ENCODE measurements at regions not wholly inside any gene's neighbourhood (a gene's known extent, or its start where the extent isn't known, plus 50 kb on each side); places are given as distances from the start of the nearest gene placed in this dataset.
A peak's percentile ranks its signal among the peaks of the same experiment; 100 is the strongest.

DNA sequence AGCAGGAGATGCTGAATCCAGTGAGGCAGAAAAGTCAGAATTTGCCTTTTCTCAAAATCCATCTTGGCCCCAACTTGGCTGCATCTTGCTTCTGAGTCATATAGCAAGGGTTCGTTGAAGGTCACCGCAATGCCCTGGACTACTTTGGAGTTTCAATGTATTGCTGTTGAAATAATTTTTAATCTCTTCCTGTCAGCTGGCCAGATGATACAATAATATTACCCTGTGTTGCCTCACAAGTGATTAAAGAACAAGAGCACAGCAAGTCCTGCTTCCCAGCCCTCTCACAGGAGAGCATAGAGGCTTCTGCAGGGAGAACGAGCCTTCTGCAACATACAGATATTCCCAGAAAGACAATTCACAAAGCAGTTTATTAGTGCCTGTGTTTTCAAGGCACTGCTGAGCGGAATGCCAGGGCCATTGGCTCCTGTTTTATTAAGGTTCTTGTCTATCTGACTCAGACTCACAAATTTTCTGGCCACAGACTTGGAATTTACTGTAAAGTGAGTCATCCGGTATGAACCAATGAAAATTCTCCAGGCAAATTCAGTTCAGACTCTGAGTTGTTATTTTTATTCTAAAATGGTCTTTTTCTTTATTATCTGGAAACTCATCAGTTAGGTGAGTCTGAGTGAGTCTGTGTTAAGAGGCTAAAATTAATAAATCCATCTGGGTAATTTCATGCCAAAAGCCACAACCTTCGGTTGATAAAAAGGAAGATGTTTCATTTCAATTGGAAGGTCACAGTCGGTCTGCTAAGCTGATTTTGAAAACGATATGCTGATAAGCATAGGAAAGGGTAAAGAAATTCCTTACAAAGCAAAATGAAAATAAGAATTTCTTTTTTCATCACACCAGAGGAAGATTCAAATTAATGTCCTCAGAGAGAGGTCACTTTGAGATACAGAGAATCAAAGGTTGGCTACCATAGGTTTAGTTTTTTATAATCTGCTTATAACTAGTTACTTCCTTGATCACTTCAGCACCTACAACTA, 289.4 kb upstream of the STXBP5 start:
- Histone ChIP-seq H3K27me3 (no peaks in the 10 kb centered on the region), H3K4me3 (peak overlapping the region; percentile 8), H3K27ac (peak overlapping the region; percentile 15 to 71), H3K4me1 (ENCODE audit: insufficient read depth) (peaks cover 4% of the 10 kb centered on the region), H3K9me3 (no peaks in the 10 kb centered on the region), H3K36me3 (no peaks in the 10 kb centered on the region)
- intact Hi-C loops (cut with DNase I): no loop called here
- WGBS, 3 donors: 9 to 21% (median 16%) methylated on average over 8 of the region's 8 CpGs
- no peak for TF ChIP-seq EP300 (IDR thresholded peaks at IDR 0.05)
- TF ChIP-seq, protein P1, sequence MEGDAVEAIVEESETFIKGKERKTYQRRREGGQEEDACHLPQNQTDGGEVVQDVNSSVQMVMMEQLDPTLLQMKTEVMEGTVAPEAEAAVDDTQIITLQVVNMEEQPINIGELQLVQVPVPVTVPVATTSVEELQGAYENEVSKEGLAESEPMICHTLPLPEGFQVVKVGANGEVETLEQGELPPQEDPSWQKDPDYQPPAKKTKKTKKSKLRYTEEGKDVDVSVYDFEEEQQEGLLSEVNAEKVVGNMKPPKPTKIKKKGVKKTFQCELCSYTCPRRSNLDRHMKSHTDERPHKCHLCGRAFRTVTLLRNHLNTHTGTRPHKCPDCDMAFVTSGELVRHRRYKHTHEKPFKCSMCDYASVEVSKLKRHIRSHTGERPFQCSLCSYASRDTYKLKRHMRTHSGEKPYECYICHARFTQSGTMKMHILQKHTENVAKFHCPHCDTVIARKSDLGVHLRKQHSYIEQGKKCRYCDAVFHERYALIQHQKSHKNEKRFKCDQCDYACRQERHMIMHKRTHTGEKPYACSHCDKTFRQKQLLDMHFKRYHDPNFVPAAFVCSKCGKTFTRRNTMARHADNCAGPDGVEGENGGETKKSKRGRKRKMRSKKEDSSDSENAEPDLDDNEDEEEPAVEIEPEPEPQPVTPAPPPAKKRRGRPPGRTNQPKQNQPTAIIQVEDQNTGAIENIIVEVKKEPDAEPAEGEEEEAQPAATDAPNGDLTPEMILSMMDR (IDR thresholded peaks at IDR 0.05): no peak
- TF ChIP-seq POLR2A (IDR thresholded peaks at IDR 0.05): no peak
- DNase-seq: peak; percentile 21 to 57 (median 45)

DNA sequence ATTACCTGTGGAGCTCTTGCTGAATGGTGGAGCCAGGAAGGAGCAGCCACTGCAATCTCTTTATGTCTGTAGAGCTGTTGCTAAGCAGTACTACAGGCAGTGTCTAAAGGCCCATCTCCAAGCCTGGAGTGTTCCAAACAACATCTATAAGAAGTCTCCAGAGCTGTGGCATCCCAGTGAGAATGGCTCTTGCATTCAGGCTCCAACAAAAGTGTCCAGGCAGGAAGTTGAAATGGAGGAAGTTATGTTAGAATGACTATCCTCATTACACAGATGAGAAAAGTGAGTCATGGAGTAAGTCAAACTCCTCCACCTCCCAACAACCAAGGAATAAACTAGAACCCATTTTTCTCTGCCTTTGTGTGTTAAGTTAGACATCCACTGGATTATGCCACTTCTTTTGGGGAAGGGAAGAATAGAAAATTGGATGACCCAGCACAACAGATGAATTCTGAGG, 288.5 kb upstream of the STXBP5 start:
- Histone ChIP-seq H3K4me3 (no peak overlapping the region), H3K27me3 (no peaks in the 10 kb centered on the region), H3K27ac (peak overlapping the region in 1 of 2 donors; percentile 71), H3K36me3 (no peaks in the 10 kb centered on the region), H3K4me1 (ENCODE audit: insufficient read depth) (peaks cover 4% of the 10 kb centered on the region), H3K9me3 (no peaks in the 10 kb centered on the region)
- intact Hi-C loops (cut with DNase I): no loop called here
- DNase-seq: no peak
- TF ChIP-seq EP300 (IDR thresholded peaks at IDR 0.05): no peak
- TF ChIP-seq, protein P1 (IDR thresholded peaks at IDR 0.05): no peak
- TF ChIP-seq POLR2A (IDR thresholded peaks at IDR 0.05): no peak

DNA sequence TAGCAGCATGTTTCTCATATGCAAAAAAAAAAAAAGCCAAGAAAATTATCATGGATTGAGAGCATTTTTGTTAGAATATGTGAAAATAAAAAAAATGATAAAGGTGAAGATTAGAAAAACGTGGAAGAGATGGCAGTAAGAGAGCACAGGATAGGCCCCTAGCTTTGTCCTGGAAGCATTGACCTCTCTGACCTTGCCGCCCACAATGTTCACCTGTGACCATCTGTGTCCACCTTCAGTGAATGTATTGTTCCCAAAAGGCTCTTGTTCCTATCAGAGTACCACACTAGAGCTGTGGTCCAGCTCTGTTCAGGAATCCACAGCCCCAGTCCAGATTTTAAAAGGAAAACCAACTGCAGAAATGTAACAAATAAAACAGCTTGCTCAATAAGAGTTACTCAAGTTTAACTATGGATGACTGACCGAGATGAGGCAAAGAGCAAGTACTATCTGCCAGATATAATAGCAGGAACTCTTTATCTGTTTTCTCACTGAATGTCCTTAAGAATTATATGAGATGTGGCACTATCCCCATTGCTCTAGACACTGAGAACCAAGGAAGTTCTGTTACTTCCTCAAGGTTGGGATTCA, 287.7 kb upstream of the STXBP5 start:
- no peak overlapping the region for H3K27ac ChIP-seq
- H3K4me3 ChIP-seq: no peak overlapping the region
- peaks cover 4% of the 10 kb centered on the region for H3K4me1 ChIP-seq (ENCODE audit: insufficient read depth)
- 78 to 88% (median 82%) methylated on average over 3 of the region's 3 CpGs for WGBS, 3 donors
- H3K9me3 ChIP-seq: no peaks in the 10 kb centered on the region
- no peaks in the 10 kb centered on the region for H3K27me3 ChIP-seq
- no peak for TF ChIP-seq POLR2A (IDR thresholded peaks at IDR 0.05)
- TF ChIP-seq EP300 (IDR thresholded peaks at IDR 0.05): no peak
- TF ChIP-seq, protein P1 (IDR thresholded peaks at IDR 0.05): no peak
- no peaks in the 10 kb centered on the region for H3K36me3 ChIP-seq
- intact Hi-C loops (cut with DNase I): no loop called here
- DNase-seq: no peak

DNA sequence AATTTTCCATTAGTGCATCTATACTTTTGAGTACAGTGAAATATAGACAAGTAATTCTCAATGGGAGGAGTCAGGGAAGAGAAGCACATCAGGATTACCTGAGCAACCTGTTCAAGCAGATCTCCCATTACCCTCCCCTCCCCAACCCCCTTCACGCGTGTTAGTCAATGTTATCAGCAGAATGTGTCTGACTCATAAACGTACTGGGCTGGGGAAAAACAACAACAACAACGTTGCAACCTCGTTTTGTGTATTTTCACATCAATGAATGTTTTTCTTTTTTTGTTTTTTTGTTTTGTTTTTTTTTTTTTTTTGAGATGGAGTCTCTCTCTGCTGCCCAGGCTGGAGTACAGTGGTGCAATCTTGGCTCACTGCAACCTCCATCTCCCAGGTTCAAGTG, 287.0 kb upstream of the STXBP5 start:
- no peaks in the 10 kb centered on the region for H3K27me3 ChIP-seq
- 57 to 86% (median 72%) methylated on average over 5 of the region's 5 CpGs for WGBS, 3 donors
- H3K36me3 ChIP-seq: no peaks in the 10 kb centered on the region
- TF ChIP-seq EP300 (IDR thresholded peaks at IDR 0.05): no peak
- TF ChIP-seq, protein P1 (IDR thresholded peaks at IDR 0.05): no peak
- TF ChIP-seq POLR2A (IDR thresholded peaks at IDR 0.05): no peak
- intact Hi-C loops (cut with DNase I): no loop called here
- H3K4me1 ChIP-seq (ENCODE audit: insufficient read depth): peaks cover 4% of the 10 kb centered on the region
- H3K9me3 ChIP-seq: no peaks in the 10 kb centered on the region
- DNase-seq: no peak
- H3K4me3 ChIP-seq: no peak overlapping the region
- H3K27ac ChIP-seq: no peak overlapping the region

Data from ovary (tissue), 7 donors.